ENCODE measurements at regions not wholly inside any gene's neighbourhood (a gene's known extent, or its start where the extent isn't known, plus 50 kb on each side); places are given as distances from the start of the nearest gene placed in this dataset.

DNA sequence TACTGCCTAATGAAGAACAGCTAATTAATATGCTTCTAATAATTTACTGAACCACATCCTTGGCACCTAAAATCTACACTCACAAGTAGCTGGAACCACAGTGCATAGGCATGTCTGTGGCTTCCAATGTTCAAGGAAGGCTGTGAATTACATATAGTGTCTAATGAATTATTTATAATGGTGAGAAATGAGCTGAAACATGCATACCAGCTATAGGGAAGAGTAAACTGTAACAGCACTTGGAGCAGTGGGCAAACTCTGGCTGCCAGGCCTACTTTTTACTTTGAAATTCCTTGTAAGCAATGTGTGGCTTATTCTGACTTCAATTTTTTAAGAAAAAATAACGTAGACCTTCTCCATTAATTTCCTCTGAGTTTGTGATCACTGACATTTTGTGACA is 953.2 kb upstream of the CDH8 start:
- Histone ChIP-seq H3K36me3 (ENCODE audit: control insufficient read depth, low read length) (no peaks in the 10 kb centered on the region), H3K79me2 (ENCODE audit: control insufficient read depth, low read length) (no peaks in the 10 kb centered on the region), H3K27ac (ENCODE audit: low read depth, low read length) (no peak overlapping the region), H3K4me1 (ENCODE audit: control insufficient read depth, low read length) (no peaks in the 10 kb centered on the region), H3K9me2 (replicated peaks; ENCODE audit: control insufficient read depth, low read length) (no peaks in the 10 kb centered on the region), H3K9me3 (ENCODE audit: control insufficient read depth, insufficient read depth, low read length) (no peaks in the 10 kb centered on the region), H3K4me2 (ENCODE audit: low read length) (no peak overlapping the region), H3K27me3 (ENCODE audit: control insufficient read depth, low read length) (no peaks in the 10 kb centered on the region), H3F3A (ENCODE audit: control insufficient read depth, insufficient read depth) (no peaks in the 10 kb centered on the region), H4K20me1 (ENCODE audit: control insufficient read depth, insufficient read depth, low read depth, low read length) (no peaks in the 10 kb centered on the region), H3K4me3 (ENCODE audit: low read length) (no peak overlapping the region)
- TF ChIP-seq, protein P1, sequence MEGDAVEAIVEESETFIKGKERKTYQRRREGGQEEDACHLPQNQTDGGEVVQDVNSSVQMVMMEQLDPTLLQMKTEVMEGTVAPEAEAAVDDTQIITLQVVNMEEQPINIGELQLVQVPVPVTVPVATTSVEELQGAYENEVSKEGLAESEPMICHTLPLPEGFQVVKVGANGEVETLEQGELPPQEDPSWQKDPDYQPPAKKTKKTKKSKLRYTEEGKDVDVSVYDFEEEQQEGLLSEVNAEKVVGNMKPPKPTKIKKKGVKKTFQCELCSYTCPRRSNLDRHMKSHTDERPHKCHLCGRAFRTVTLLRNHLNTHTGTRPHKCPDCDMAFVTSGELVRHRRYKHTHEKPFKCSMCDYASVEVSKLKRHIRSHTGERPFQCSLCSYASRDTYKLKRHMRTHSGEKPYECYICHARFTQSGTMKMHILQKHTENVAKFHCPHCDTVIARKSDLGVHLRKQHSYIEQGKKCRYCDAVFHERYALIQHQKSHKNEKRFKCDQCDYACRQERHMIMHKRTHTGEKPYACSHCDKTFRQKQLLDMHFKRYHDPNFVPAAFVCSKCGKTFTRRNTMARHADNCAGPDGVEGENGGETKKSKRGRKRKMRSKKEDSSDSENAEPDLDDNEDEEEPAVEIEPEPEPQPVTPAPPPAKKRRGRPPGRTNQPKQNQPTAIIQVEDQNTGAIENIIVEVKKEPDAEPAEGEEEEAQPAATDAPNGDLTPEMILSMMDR (IDR thresholded peaks at IDR 0.05; ENCODE audit: low read depth, low read length, poor library complexity, severe bottlenecking): no peak
- TF ChIP-seq EZH2phosphoT487 (IDR thresholded peaks at IDR 0.05; ENCODE audit: borderline replicate concordance, low read length): no peak

DNA sequence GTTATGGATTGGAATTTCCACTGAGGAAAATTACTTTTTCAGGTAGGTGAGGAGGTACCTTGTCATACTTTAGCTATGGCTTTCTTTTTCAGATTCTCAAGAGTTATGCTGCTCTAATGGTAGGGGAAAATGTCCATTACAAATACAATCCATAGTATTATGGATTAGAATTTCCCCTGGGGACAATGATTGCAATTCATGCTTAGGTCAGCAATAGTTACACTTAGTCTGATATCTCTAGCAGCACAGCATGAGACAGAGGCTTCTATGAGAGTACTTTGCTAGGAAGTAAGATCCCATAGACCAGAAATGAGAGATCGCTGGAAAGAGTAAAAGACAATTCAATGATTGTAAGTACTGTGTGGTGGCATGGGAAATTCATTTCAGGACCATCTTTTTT is 949.5 kb upstream of the CDH8 start:
- H3K4me1 ChIP-seq (ENCODE audit: control insufficient read depth, low read length): no peaks in the 10 kb centered on the region
- H3K4me2 ChIP-seq (ENCODE audit: low read length): no peak overlapping the region
- H3K9me3 ChIP-seq (ENCODE audit: control insufficient read depth, insufficient read depth, low read length): no peaks in the 10 kb centered on the region
- no peaks in the 10 kb centered on the region for H4K20me1 ChIP-seq (ENCODE audit: control insufficient read depth, insufficient read depth, low read depth, low read length)
- no peaks in the 10 kb centered on the region for H3F3A ChIP-seq (ENCODE audit: control insufficient read depth, insufficient read depth)
- no peak overlapping the region for H3K27ac ChIP-seq (ENCODE audit: low read depth, low read length)
- no peaks in the 10 kb centered on the region for H3K27me3 ChIP-seq (ENCODE audit: control insufficient read depth, low read length)
- TF ChIP-seq EZH2phosphoT487 (IDR thresholded peaks at IDR 0.05; ENCODE audit: borderline replicate concordance, low read length): no peak
- TF ChIP-seq, protein P1 (IDR thresholded peaks at IDR 0.05; ENCODE audit: low read depth, low read length, poor library complexity, severe bottlenecking): no peak
- H3K36me3 ChIP-seq (ENCODE audit: control insufficient read depth, low read length): no peaks in the 10 kb centered on the region
- H3K9me2 ChIP-seq (replicated peaks; ENCODE audit: control insufficient read depth, low read length): no peaks in the 10 kb centered on the region
- H3K4me3 ChIP-seq (ENCODE audit: low read length): no peak overlapping the region
- H3K79me2 ChIP-seq (ENCODE audit: control insufficient read depth, low read length): no peaks in the 10 kb centered on the region

- H3K27me3 ChIP-seq (ENCODE audit: control insufficient read depth, low read length): no peaks in the 10 kb centered on the region
- H3K4me3 ChIP-seq (ENCODE audit: low read length): no peak overlapping the region
- H3K4me1 ChIP-seq (ENCODE audit: control insufficient read depth, low read length): no peaks in the 10 kb centered on the region
- H3K36me3 ChIP-seq (ENCODE audit: control insufficient read depth, low read length): no peaks in the 10 kb centered on the region
- H3K9me3 ChIP-seq (ENCODE audit: control insufficient read depth, insufficient read depth, low read length): no peaks in the 10 kb centered on the region
- no peaks in the 10 kb centered on the region for H3K79me2 ChIP-seq (ENCODE audit: control insufficient read depth, low read length)
- no peaks in the 10 kb centered on the region for H3K9me2 ChIP-seq (replicated peaks; ENCODE audit: control insufficient read depth, low read length)
- H3K27ac ChIP-seq (ENCODE audit: low read depth, low read length): no peak overlapping the region
- no peaks in the 10 kb centered on the region for H4K20me1 ChIP-seq (ENCODE audit: control insufficient read depth, insufficient read depth, low read depth, low read length)
- H3K4me2 ChIP-seq (ENCODE audit: low read length): no peak overlapping the region
- H3F3A ChIP-seq (ENCODE audit: control insufficient read depth, insufficient read depth): no peaks in the 10 kb centered on the region
- TF ChIP-seq, protein P1 (IDR thresholded peaks at IDR 0.05; ENCODE audit: low read depth, low read length, poor library complexity, severe bottlenecking): no peak
Observed at GRCh38 chr16:62978451-62978850, 942.2 kb upstream of the CDH8 start.

DNA sequence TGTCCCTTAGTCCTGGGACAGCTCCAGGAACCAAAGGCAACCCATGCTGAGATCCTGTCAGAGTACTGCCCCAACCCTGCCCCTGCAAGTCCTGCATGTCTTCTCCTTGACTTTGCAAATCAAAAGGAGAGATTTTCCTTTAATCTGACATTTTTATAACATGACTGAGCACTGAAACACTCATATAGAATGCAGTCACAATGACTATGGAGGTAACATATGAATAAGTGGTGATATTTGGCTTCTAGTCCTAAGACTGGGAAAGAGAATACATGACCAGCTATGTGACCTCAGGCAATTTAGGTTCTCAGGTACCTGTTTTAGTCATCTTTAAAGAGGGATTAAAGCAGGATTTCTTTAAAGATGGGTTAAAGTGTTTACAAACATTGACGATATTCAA is 941.6 kb upstream of the CDH8 start:
- H4K20me1 ChIP-seq (ENCODE audit: control insufficient read depth, insufficient read depth, low read depth, low read length): no peaks in the 10 kb centered on the region
- no peak for TF ChIP-seq EZH2phosphoT487 (IDR thresholded peaks at IDR 0.05; ENCODE audit: borderline replicate concordance, low read length)
- TF ChIP-seq, protein P1 (IDR thresholded peaks at IDR 0.05; ENCODE audit: low read depth, low read length, poor library complexity, severe bottlenecking): no peak
- H3K4me2 ChIP-seq (ENCODE audit: low read length): no peak overlapping the region
- H3F3A ChIP-seq (ENCODE audit: control insufficient read depth, insufficient read depth): no peaks in the 10 kb centered on the region
- no peak overlapping the region for H3K4me3 ChIP-seq (ENCODE audit: low read length)
- no peaks in the 10 kb centered on the region for H3K79me2 ChIP-seq (ENCODE audit: control insufficient read depth, low read length)
- H3K27ac ChIP-seq (ENCODE audit: low read depth, low read length): no peak overlapping the region
- H3K27me3 ChIP-seq (ENCODE audit: control insufficient read depth, low read length): no peaks in the 10 kb centered on the region
- H3K36me3 ChIP-seq (ENCODE audit: control insufficient read depth, low read length): no peaks in the 10 kb centered on the region
- no peaks in the 10 kb centered on the region for H3K9me2 ChIP-seq (replicated peaks; ENCODE audit: control insufficient read depth, low read length)
- H3K4me1 ChIP-seq (ENCODE audit: control insufficient read depth, low read length): no peaks in the 10 kb centered on the region
- H3K9me3 ChIP-seq (ENCODE audit: control insufficient read depth, insufficient read depth, low read length): no peaks in the 10 kb centered on the region

Measured in DOHH2 (cell line).